HG02981 (cell line): ENCODE measurements at regions not wholly inside any gene's neighbourhood (a gene's known extent, or its start where the extent isn't known, plus 50 kb on each side); places are given as distances from the start of the nearest gene placed in this dataset.

ENCODE experiments used
- ATAC-seq: cut with Tn5 transposase; IDR thresholded peaks from one replicate; pipeline ENCODE4 v1.9.1; 2021; ENCODE audit warnings: mild to moderate bottlenecking, moderate library complexity; ENCODE audit not compliant: unreplicated experiment

DNA sequence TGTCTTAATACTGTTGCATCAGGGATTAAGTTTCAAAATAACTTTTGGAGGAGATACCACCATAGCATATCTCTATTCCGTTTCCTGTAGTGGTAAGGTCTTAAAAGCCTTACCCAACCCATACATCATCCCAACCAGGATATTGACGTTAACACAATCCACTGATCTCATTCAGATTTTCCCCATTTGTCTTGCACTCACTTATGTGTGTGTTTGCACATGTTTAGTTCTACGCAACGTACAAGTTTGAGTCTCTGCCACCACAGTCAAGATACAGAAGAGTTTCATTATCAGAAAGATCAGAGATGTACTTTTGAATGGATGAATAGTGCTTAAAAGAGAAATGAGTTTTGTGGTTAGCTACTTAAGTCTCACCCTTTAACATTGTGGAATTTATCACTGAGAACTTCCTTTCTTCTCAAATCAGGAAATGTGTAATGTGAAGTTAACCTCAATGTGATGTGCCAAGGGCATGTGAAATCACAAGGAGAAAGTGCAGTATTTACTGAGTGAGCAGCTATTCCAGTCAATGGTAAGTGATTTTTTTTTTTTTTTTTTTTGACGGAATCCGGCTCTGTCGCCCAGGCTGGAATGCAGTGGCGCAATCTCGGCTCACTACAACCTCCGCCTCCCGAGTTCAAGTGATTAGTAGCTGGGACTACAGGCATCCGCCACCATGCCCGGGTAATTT lies 69.2 kb upstream of the EPHA4 start:
- no peak for ATAC-seq

DNA sequence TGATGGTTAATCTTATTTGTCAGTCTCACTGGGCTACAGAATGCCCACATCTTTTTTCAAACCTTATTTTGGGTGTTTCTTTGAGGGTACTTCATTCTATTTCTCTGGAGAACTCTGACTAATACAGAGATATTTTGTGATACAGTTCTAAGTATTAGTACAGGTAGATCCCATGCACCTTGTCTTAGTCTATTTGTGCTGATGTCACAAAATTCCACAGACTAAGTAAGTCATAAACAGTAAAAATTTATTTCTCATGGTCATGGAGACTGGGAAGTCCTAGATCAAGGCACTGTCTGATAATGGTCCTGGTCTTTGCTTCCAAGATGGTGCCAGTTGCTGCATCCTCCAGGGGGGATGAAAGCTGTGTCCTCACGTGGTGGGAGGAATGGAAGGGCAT lies 68.6 kb upstream of the EPHA4 start:
- ATAC-seq, result no peak

DNA sequence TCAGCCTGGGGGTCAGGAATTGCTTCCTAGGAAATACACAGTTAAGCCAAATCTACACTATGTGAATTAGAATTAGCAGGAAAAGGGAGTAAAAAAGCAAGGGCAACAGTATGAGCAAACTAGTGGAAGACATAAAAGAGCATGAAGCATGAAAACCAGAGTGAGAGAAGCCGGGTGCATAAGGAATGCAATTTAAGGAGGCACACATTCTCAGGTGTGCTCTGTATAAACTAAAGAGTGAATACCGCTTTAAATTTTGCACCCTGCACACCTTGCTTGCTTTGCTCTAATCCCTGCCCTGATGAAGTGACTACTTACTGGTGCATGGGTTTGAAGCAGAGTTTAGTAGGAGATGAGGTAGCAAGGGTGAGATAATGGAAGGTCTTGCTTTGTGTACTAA lies 65.7 kb upstream of the EPHA4 start:
- ATAC-seq, result no peak

DNA sequence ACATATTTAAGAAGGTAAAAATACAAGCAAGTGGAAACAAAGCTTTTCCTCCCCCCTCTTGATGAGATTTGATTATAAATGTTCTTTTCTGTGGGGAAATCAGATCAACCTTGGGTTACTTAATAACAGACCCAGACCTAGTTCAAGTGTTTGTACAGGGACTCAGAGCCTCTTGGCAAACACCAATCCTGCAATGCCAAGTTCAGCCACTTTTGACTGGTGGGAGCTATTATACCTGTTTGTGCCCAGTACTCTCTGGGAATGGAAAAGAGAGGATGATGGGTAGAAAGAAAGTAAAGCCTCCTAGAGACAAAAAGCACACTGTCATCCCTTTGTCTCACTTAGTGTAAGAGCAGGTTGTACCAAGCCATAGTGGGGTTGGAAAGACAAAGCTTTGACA lies 63.8 kb upstream of the EPHA4 start:
- ATAC-seq, result no peak

DNA sequence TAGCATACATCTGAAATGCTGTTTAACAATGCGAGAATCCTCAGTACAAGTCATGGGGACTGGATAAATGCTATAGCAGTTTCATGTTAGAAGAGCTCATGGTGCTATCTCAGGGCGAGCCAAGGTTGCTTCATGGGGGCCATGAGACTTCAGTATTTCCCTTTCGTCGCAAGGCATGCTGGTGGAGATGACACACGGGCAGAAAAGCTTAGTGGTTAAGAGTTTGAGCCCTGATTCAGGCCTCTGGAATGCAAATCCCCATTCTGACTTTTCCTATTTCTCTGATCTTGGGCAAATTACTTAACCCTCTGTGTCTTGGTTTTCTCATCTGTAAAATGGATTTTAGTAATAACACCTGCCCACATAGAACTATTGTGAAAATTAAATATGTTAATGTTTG lies 57.4 kb upstream of the EPHA4 start:
- ATAC-seq, result no peak

DNA sequence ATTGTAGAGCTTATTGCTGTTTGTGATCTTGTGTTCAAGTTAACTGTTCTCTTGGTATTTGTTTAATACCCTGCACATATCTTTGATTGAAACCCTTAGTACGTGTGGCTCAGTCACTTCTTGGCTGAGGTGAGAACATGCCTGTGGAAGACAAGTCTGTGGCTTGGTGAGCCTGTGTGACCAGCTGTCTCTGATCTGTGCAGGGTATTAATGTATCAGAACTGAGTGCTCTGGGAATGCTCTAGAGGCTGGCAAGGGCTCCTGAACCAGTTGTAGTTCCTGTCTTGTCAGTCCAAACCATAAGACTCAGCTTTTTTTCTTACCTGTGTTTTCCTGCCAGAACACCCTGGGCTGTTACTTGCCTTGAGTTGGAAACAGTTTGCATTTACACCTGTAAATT lies 52.4 kb upstream of the EPHA4 start:
- no peak for ATAC-seq
